Cardiac muscle cell (in vitro differentiated cells and primary cell): ENCODE measurements at regions not wholly inside any gene's neighbourhood (a gene's known extent, or its start where the extent isn't known, plus 50 kb on each side); places are given as distances from the start of the nearest gene placed in this dataset.

Experiments
- DNase-seq, 2 donors: peaks; one replicate each; pipeline versions ENCODE4 v3.0.0 to v3.0.0-alpha.2; 2010 to 2017; ENCODE audit warnings: low read depth in 1 of 2, low spot score in 1 of 2
- H3K27ac ChIP-seq: fragments of 200-600 bp; sonication (generic); 2 replicates; pipeline ENCODE4 v1.5.1; 2016
- H3K27me3 ChIP-seq: fragments of 200-600 bp; sonication (generic); 2 replicates; pipeline ENCODE4 v1.6.0; 2016; ENCODE audit warnings: control low read depth
- H3K36me3 ChIP-seq: fragments of 200-600 bp; sonication (generic); 2 replicates; pipeline ENCODE4 v1.5.1; 2016; ENCODE audit warnings: control low read depth
- H3K4me1 ChIP-seq: fragments of 200-600 bp; sonication (generic); 2 replicates; pipeline ENCODE4 v1.8.1; 2017; ENCODE audit warnings: low read depth, mild to moderate bottlenecking, mixed run types
- H3K4me3 ChIP-seq: fragments of 200-600 bp; sonication (generic); 2 replicates; pipeline ENCODE4 v1.5.1; 2016; ENCODE audit warnings: mild to moderate bottlenecking
- H3K9me3 ChIP-seq: fragments of 200-600 bp; sonication (generic); 2 replicates; pipeline ENCODE4 v1.5.1; 2017; ENCODE audit warnings: low read depth, mild to moderate bottlenecking, control low read depth
- TF ChIP-seq, protein P1 (sequence below): IDR thresholded peaks from 2 replicates; pipeline ENCODE4 v1.5.1; 2012; ENCODE audit warnings: low read depth, mild to moderate bottlenecking, low read length

DNA sequence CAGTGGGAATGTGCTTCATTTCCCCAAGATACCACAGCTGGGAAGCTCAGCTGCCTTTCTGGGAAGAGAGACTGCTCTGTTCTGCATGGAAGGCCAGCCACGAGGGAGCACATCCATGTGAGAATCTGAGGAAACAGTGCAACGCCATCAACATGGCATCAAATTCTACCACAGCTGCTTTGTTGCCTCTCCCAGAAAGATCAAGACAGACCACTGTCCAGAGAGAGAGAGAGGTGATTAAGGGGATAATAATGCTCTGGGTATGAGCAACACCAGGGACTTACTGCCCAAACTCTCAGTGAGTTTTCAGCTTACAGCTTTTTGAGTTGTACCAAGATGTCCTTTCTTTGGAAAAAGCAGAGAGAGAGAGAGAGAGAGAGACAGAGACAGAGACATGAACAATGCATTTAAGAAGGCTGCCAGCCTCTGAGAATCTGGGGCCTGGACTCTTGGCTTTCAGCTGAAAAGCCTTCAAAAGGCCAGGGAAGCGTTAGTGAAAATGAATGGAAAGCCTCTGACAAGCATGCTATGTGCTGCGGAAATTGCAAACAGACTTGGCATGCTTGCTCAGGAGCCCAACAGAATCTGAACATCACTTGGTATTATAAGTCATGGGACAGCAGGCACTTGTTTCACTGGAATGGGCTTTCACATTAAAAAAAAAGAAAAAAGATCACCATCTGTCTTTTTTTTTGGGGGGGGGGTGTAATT lies 223.1 kb downstream of the MAP2K6 start:
- Histone ChIP-seq H3K4me1 (no peaks in the 10 kb centered on the region), H3K9me3 (no peaks in the 10 kb centered on the region), H3K27me3 (no peaks in the 10 kb centered on the region), H3K27ac (no peak overlapping the region), H3K4me3 (no peak overlapping the region), H3K36me3 (no peaks in the 10 kb centered on the region)
- TF ChIP-seq, protein P1, sequence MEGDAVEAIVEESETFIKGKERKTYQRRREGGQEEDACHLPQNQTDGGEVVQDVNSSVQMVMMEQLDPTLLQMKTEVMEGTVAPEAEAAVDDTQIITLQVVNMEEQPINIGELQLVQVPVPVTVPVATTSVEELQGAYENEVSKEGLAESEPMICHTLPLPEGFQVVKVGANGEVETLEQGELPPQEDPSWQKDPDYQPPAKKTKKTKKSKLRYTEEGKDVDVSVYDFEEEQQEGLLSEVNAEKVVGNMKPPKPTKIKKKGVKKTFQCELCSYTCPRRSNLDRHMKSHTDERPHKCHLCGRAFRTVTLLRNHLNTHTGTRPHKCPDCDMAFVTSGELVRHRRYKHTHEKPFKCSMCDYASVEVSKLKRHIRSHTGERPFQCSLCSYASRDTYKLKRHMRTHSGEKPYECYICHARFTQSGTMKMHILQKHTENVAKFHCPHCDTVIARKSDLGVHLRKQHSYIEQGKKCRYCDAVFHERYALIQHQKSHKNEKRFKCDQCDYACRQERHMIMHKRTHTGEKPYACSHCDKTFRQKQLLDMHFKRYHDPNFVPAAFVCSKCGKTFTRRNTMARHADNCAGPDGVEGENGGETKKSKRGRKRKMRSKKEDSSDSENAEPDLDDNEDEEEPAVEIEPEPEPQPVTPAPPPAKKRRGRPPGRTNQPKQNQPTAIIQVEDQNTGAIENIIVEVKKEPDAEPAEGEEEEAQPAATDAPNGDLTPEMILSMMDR, result no peak
- no peak for DNase-seq

DNA sequence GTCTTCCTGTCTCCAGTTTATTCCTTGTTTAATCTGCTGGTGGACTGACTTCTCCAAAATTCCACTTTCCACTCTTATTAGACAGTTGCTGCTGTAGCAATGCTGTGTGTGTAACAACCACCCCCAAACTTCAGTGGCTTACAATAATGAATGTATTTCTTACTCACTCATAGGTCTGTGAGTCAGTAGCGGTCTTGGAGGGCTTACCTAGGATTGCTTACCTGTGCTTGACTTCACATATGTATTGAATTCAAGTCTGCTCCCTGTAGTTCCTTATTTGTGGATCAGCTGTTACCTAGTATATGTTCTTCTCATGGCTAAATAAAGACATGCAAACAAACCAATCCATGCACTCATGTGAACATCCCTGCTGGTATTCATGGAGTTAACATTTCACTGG lies 224.6 kb downstream of the MAP2K6 start:
- DNase-seq, result no peak
- H3K36me3 ChIP-seq, result no peaks in the 10 kb centered on the region
- H3K9me3 ChIP-seq, result no peaks in the 10 kb centered on the region
- no peaks in the 10 kb centered on the region for H3K27me3 ChIP-seq
- H3K27ac ChIP-seq, result no peak overlapping the region
- TF ChIP-seq, protein P1, result no peak
- H3K4me1 ChIP-seq, result no peaks in the 10 kb centered on the region
- no peak overlapping the region for H3K4me3 ChIP-seq

DNA sequence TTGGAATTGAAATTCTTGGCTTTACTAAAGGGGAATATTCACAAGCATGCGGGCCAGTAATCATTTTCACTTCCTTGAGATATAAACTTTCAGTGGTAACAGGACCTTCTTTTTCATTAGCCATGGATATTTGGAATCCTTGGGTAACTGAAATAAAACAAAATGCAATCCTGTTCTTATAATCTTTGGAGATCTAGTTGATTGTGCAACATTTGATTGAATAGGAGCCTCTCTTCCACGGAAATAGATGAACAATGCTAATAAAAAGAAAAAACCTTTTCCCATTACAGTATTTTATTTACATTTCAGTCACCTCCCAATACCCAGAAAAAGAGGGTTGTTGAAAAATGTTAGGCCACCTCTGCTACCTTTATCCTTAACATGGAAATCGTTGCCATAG lies 225.6 kb downstream of the MAP2K6 start:
- no peaks in the 10 kb centered on the region for H3K36me3 ChIP-seq
- H3K4me1 ChIP-seq, result no peaks in the 10 kb centered on the region
- no peaks in the 10 kb centered on the region for H3K27me3 ChIP-seq
- no peaks in the 10 kb centered on the region for H3K9me3 ChIP-seq
- no peak overlapping the region for H3K27ac ChIP-seq
- DNase-seq, result no peak
- TF ChIP-seq, protein P1, result no peak
- H3K4me3 ChIP-seq, result no peak overlapping the region

DNA sequence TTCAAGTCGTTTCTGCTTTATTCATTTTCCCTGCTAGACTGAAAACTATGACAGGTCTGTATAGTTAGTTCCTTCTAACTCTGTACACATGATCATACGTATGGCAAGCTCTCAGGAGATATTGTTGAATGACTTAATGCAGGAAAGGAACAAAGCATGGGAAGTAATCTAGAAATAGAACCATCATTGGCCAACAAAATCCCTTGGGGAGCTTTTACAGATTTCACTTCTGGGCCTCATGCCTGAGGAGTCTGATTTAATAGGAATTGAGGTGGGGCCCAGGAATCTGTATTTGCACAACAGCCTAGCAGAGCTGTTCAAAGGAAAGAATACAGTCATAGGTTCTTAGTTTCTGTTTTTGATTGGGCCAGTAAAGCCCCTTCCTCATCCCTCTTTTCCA lies 229.2 kb downstream of the MAP2K6 start:
- TF ChIP-seq, protein P1, result no peak
- Histone ChIP-seq H3K9me3 (no peaks in the 10 kb centered on the region), H3K27me3 (no peaks in the 10 kb centered on the region), H3K36me3 (no peaks in the 10 kb centered on the region), H3K4me3 (no peak overlapping the region), H3K27ac (no peak overlapping the region), H3K4me1 (no peaks in the 10 kb centered on the region)
- no peak for DNase-seq

DNA sequence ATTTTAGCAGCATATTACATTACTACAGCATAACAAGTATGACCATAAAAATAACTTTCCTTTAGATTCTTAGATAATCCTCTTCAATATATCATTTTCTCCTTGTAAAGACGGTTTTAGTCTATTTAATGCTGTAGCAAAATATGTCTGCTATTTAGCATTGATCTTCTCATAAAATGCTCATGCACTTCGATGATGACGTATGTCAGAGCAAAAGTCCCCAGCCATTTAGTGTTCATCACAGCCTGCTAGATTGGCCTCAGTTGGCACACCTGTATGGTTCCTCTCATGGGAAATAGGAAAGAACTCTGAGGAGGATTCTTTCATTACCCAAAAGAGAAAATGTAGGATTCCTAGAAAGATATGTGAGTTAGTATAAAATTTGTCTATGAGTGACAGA lies 232.2 kb downstream of the MAP2K6 start:
- DNase-seq, result no peak
- Histone ChIP-seq H3K4me3 (no peak overlapping the region), H3K27me3 (no peaks in the 10 kb centered on the region), H3K36me3 (no peaks in the 10 kb centered on the region), H3K9me3 (no peaks in the 10 kb centered on the region), H3K27ac (no peak overlapping the region), H3K4me1 (no peaks in the 10 kb centered on the region)
- TF ChIP-seq, protein P1, result no peak
